ENCODE measurements at regions not wholly inside any gene's neighbourhood (a gene's known extent, or its start where the extent isn't known, plus 50 kb on each side); places are given as distances from the start of the nearest gene placed in this dataset.

GRCh38 chr16:85557083-85557970, 55.8 kb upstream of the GSE1 start:
- peak in 3 of 7 experiments; percentile 13 to 31 (median 19) for TF ChIP-seq CTCF (IDR thresholded peaks at IDR 0.05)
- peak in 2 of 3 donors; percentile 33 to 49 for TF ChIP-seq POLR2A (IDR thresholded peaks at IDR 0.05)

Measured in body of pancreas (tissue), 4 donors.